ENCODE measurements at regions not wholly inside any gene's neighbourhood (a gene's known extent, or its start where the extent isn't known, plus 50 kb on each side); places are given as distances from the start of the nearest gene placed in this dataset.

- no peaks in the 10 kb centered on the region for H3K9me3 ChIP-seq (ENCODE audit: low read depth, low read length)
- H3K27me3 ChIP-seq (ENCODE audit: insufficient read depth, low read length): no peaks in the 10 kb centered on the region
- peak; percentile 75 for DNase-seq (ENCODE audit: insufficient read length, low spot score, missing footprints)
- no peak overlapping the region for H3K27ac ChIP-seq (ENCODE audit: low read depth, low read length)
- H3K4me3 ChIP-seq (ENCODE audit: insufficient read depth, low read length): no peak overlapping the region
- no peak for TF ChIP-seq CTCF (IDR thresholded peaks at IDR 0.05; ENCODE audit: extremely low read depth, low read depth, low read length)
- no peaks in the 10 kb centered on the region for H4K20me1 ChIP-seq (ENCODE audit: insufficient read depth, low read length)
- no peaks in the 10 kb centered on the region for H3K36me3 ChIP-seq (ENCODE audit: insufficient read depth, low read length)
- no peak overlapping the region for H3K4me2 ChIP-seq (ENCODE audit: insufficient read depth, low read length)
- no peaks in the 10 kb centered on the region for H3K4me1 ChIP-seq (ENCODE audit: insufficient read depth, low read length)
- no peak overlapping the region for H2AFZ ChIP-seq (ENCODE audit: low read length)
- no peaks in the 10 kb centered on the region for H3K79me2 ChIP-seq (ENCODE audit: insufficient read depth, low read length)
Observed at GRCh38 chr10:42985436-42986316, 91.2 kb upstream of the RET start.

DNA sequence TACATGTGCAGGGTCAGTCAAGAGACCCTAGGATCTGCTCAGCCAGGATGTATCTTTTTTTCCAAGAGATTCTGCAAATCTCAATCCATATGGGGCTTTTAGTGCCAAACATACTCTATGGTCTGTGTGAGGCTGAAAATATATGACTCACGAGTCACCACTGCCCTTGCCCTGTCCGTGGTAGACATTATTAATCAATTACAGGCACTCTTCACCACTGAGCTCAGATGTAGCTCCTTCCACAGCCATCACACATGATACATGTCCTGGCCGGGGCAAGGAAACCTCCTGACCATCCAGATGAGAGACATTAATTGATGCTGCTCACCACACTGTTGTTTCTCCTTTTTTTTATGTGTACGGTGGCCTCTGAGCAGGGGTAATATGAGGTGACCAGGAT lies 90.2 kb upstream of the RET start:
- H3K27me3 ChIP-seq (ENCODE audit: insufficient read depth, low read length): no peaks in the 10 kb centered on the region
- no peak for DNase-seq (ENCODE audit: insufficient read length, low spot score, missing footprints)
- no peak for TF ChIP-seq CTCF (IDR thresholded peaks at IDR 0.05; ENCODE audit: extremely low read depth, low read depth, low read length)
- no peak overlapping the region for H3K4me2 ChIP-seq (ENCODE audit: insufficient read depth, low read length)
- no peaks in the 10 kb centered on the region for H3K79me2 ChIP-seq (ENCODE audit: insufficient read depth, low read length)
- H3K27ac ChIP-seq (ENCODE audit: low read depth, low read length): no peak overlapping the region
- no peak overlapping the region for H2AFZ ChIP-seq (ENCODE audit: low read length)
- H3K36me3 ChIP-seq (ENCODE audit: insufficient read depth, low read length): no peaks in the 10 kb centered on the region
- H3K4me3 ChIP-seq (ENCODE audit: insufficient read depth, low read length): no peak overlapping the region
- H3K9me3 ChIP-seq (ENCODE audit: low read depth, low read length): no peaks in the 10 kb centered on the region
- H4K20me1 ChIP-seq (ENCODE audit: insufficient read depth, low read length): no peaks in the 10 kb centered on the region
- H3K4me1 ChIP-seq (ENCODE audit: insufficient read depth, low read length): no peaks in the 10 kb centered on the region

GRCh38 chr10:42987121-42987541 lies 89.7 kb upstream of the RET start:
- no peak overlapping the region for H3K4me3 ChIP-seq (ENCODE audit: insufficient read depth, low read length)
- no peak overlapping the region for H3K4me2 ChIP-seq (ENCODE audit: insufficient read depth, low read length)
- H3K79me2 ChIP-seq (ENCODE audit: insufficient read depth, low read length): no peaks in the 10 kb centered on the region
- H3K27me3 ChIP-seq (ENCODE audit: insufficient read depth, low read length): no peaks in the 10 kb centered on the region
- H4K20me1 ChIP-seq (ENCODE audit: insufficient read depth, low read length): no peaks in the 10 kb centered on the region
- TF ChIP-seq CTCF (IDR thresholded peaks at IDR 0.05; ENCODE audit: extremely low read depth, low read depth, low read length): no peak
- no peaks in the 10 kb centered on the region for H3K9me3 ChIP-seq (ENCODE audit: low read depth, low read length)
- no peaks in the 10 kb centered on the region for H3K4me1 ChIP-seq (ENCODE audit: insufficient read depth, low read length)
- DNase-seq (ENCODE audit: insufficient read length, low spot score, missing footprints): peak; percentile 69
- no peaks in the 10 kb centered on the region for H3K36me3 ChIP-seq (ENCODE audit: insufficient read depth, low read length)
- no peak overlapping the region for H3K27ac ChIP-seq (ENCODE audit: low read depth, low read length)
- no peak overlapping the region for H2AFZ ChIP-seq (ENCODE audit: low read length)

- Histone ChIP-seq H2AFZ (ENCODE audit: low read length) (no peak overlapping the region), H3K4me3 (ENCODE audit: insufficient read depth, low read length) (no peak overlapping the region), H3K79me2 (ENCODE audit: insufficient read depth, low read length) (no peaks in the 10 kb centered on the region), H3K4me1 (ENCODE audit: insufficient read depth, low read length) (no peaks in the 10 kb centered on the region), H4K20me1 (ENCODE audit: insufficient read depth, low read length) (no peaks in the 10 kb centered on the region), H3K4me2 (ENCODE audit: insufficient read depth, low read length) (no peak overlapping the region), H3K9me3 (ENCODE audit: low read depth, low read length) (no peaks in the 10 kb centered on the region), H3K36me3 (ENCODE audit: insufficient read depth, low read length) (no peaks in the 10 kb centered on the region), H3K27ac (ENCODE audit: low read depth, low read length) (no peak overlapping the region), H3K27me3 (ENCODE audit: insufficient read depth, low read length) (no peaks in the 10 kb centered on the region)
- TF ChIP-seq CTCF (IDR thresholded peaks at IDR 0.05; ENCODE audit: extremely low read depth, low read depth, low read length): no peak
- DNase-seq (ENCODE audit: insufficient read length, low spot score, missing footprints): peak; percentile 75
Observed at GRCh38 chr10:42987575-42987974, 89.3 kb upstream of the RET start.
